ENCODE measurements at regions not wholly inside any gene's neighbourhood (a gene's known extent, or its start where the extent isn't known, plus 50 kb on each side); places are given as distances from the start of the nearest gene placed in this dataset.

GRCh38 chr16:73166441-73166851, 118.5 kb upstream of the ZFHX3 start:
- no TSS peak for BruUV-seq (replicated peaks)
- CTCF ChIA-PET (ENCODE audit: unreplicated experiment) = no interaction called here
- TF ChIP-seq CTCF (conservative IDR thresholded peaks at IDR 0.05; ENCODE audit: low read length) (no peak), EZH2phosphoT487 (IDR thresholded peaks at IDR 0.05; ENCODE audit: borderline replicate concordance, low read depth, low read length) (no peak)
- Histone ChIP-seq H2AFZ (ENCODE audit: low read length) (no peak overlapping the region), H3K36me3 (ENCODE audit: insufficient read depth, low read length) (no peaks in the 10 kb centered on the region), H3K4me2 (ENCODE audit: low read length) (no peak overlapping the region), H3K79me2 (ENCODE audit: insufficient read depth, low read depth, low read length) (no peaks in the 10 kb centered on the region), H3K4me1 (ENCODE audit: insufficient read depth, low read length, poor library complexity, severe bottlenecking) (no peaks in the 10 kb centered on the region), H3K4me3 (ENCODE audit: low read depth, low read length, poor library complexity, severe bottlenecking) (no peak overlapping the region), H3K9me3 (ENCODE audit: low read length) (no peaks in the 10 kb centered on the region), H3K27ac (ENCODE audit: low read depth, low read length, poor library complexity, severe bottlenecking) (no peak overlapping the region), H3K9me2 (ENCODE audit: insufficient read depth, low read length) (no peaks in the 10 kb centered on the region), H4K20me1 (ENCODE audit: insufficient read depth, low read length) (no peaks in the 10 kb centered on the region)
- no peak for DNase-seq (ENCODE audit: low spot score)
- POLR2A ChIA-PET = no interaction called here
- intact Hi-C loops (cut with micrococcal nuclease; ENCODE audit: unreplicated experiment) = no loop called here

GRCh38 chr16:73163238-73163815, 115.4 kb upstream of the ZFHX3 start:
- POLR2A ChIA-PET = no interaction called here
- CTCF ChIA-PET (ENCODE audit: unreplicated experiment) = no interaction called here
- H3K36me3 ChIP-seq (ENCODE audit: insufficient read depth, low read length) = no peaks in the 10 kb centered on the region
- H2AFZ ChIP-seq (ENCODE audit: low read length) = no peak overlapping the region
- no peaks in the 10 kb centered on the region for H3K4me1 ChIP-seq (ENCODE audit: insufficient read depth, low read length, poor library complexity, severe bottlenecking)
- no peak for DNase-seq (ENCODE audit: low spot score)
- BruUV-seq (replicated peaks) = no TSS peak
- no peak for TF ChIP-seq CTCF (conservative IDR thresholded peaks at IDR 0.05; ENCODE audit: low read length)
- no peak for TF ChIP-seq EZH2phosphoT487 (IDR thresholded peaks at IDR 0.05; ENCODE audit: borderline replicate concordance, low read depth, low read length)
- no peak overlapping the region for H3K4me3 ChIP-seq (ENCODE audit: low read depth, low read length, poor library complexity, severe bottlenecking)
- H3K9me2 ChIP-seq (ENCODE audit: insufficient read depth, low read length) = no peaks in the 10 kb centered on the region
- no peaks in the 10 kb centered on the region for H3K9me3 ChIP-seq (ENCODE audit: low read length)
- intact Hi-C loops (cut with micrococcal nuclease; ENCODE audit: unreplicated experiment) = no loop called here
- H3K4me2 ChIP-seq (ENCODE audit: low read length) = no peak overlapping the region
- no peak overlapping the region for H3K27ac ChIP-seq (ENCODE audit: low read depth, low read length, poor library complexity, severe bottlenecking)
- H3K79me2 ChIP-seq (ENCODE audit: insufficient read depth, low read depth, low read length) = no peaks in the 10 kb centered on the region
- no peaks in the 10 kb centered on the region for H4K20me1 ChIP-seq (ENCODE audit: insufficient read depth, low read length)

DNA sequence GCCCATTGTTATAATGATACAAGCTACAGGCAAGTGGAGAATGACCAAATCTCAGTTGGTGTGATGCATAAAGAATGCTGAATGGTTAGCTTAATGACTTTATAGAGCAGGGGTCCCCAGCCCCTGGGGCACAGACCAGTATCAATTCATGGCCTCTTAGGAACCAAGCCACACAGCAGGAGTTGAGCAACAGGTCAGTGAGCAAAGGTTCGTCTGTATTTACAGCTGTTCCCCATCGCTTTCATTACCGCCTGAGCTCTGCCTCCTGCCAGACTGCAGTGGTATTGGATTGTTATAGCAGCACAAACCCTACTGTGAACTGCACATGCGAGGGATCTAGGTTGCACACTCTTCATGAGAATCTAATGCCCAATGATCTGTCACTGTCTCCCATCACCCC, 114.0 kb upstream of the ZFHX3 start:
- POLR2A ChIA-PET = interaction anchor here (0.6 kb wide), 1 partner anchor 304 kb away, joined by 5 read pairs; no protein-coding TSS in a partner anchor
- Histone ChIP-seq H3K9me2 (ENCODE audit: insufficient read depth, low read length) (no peaks in the 10 kb centered on the region), H3K79me2 (ENCODE audit: insufficient read depth, low read depth, low read length) (no peaks in the 10 kb centered on the region), H3K9me3 (ENCODE audit: low read length) (no peaks in the 10 kb centered on the region), H3K4me2 (ENCODE audit: low read length) (no peak overlapping the region), H2AFZ (ENCODE audit: low read length) (no peak overlapping the region), H3K4me1 (ENCODE audit: insufficient read depth, low read length, poor library complexity, severe bottlenecking) (no peaks in the 10 kb centered on the region), H3K27ac (ENCODE audit: low read depth, low read length, poor library complexity, severe bottlenecking) (no peak overlapping the region), H3K4me3 (ENCODE audit: low read depth, low read length, poor library complexity, severe bottlenecking) (no peak overlapping the region), H3K36me3 (ENCODE audit: insufficient read depth, low read length) (no peaks in the 10 kb centered on the region), H4K20me1 (ENCODE audit: insufficient read depth, low read length) (no peaks in the 10 kb centered on the region)
- CTCF ChIA-PET (ENCODE audit: unreplicated experiment) = no interaction called here
- no TSS peak for BruUV-seq (replicated peaks)
- TF ChIP-seq EZH2phosphoT487 (IDR thresholded peaks at IDR 0.05; ENCODE audit: borderline replicate concordance, low read depth, low read length) (no peak), CTCF (conservative IDR thresholded peaks at IDR 0.05; ENCODE audit: low read length) (no peak)
- DNase-seq (ENCODE audit: low spot score) = no peak
- intact Hi-C loops (cut with micrococcal nuclease; ENCODE audit: unreplicated experiment) = no loop called here

Measured in OCI-LY7 (cell line).